ENCODE measurements at regions not wholly inside any gene's neighbourhood (a gene's known extent, or its start where the extent isn't known, plus 50 kb on each side); places are given as distances from the start of the nearest gene placed in this dataset.

DNA sequence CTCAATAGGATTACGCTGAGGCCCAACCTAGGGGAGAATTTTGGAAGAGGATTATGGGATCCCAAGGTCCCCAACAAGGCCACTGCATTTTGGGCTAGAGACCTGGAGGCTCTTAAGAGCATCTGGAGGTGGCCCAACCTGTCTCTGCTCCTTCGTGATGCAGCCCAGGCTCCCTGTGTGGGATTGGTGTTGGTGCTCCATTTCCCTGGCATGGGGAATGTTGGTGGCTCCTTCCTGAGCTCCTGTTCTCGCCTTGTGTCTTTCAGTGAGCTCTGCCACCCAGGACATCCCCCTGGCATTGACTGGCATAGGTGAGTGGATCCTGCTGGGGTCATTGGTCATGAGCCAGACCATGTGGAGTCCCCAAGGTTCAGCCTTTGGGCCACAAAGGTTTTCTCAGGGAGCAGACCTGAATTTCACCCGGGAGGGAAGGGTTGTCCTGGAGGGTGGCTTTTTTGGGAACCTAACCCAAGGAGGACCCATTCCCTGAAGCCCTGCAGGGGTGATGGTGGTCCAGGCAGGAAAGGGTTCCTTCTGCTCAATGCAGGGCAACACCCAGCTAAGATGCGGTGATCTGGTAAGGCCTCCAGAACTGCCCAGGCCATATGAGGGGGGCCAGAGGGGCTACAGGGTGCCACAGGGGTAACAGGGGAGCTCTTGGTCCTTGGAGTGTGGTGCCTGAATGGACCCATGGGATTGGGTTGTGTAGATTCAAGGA, 202.5 kb downstream of the UBE3A start:
- TF ChIP-seq EZH2 (IDR thresholded peaks at IDR 0.05; ENCODE audit: insufficient read depth, poor library complexity, severe bottlenecking) (no peak), EZH2phosphoT487 (IDR thresholded peaks at IDR 0.05; ENCODE audit: insufficient read depth, low read depth) (no peak)
